H1 (cell line): ENCODE measurements at regions not wholly inside any gene's neighbourhood (a gene's known extent, or its start where the extent isn't known, plus 50 kb on each side); places are given as distances from the start of the nearest gene placed in this dataset.

Experiments used
- CTCF ChIA-PET: fragments of 300-600 bp; sonication (Branson Sonifier 250); formaldehyde crosslinking; loops from one replicate; lab custom pipeline; 2021; ENCODE audit not compliant: partially characterized antibody; lab: Charles Lee
- POLR2A ChIA-PET: fragments of 300-600 bp; sonication (Branson Sonifier 250); formaldehyde crosslinking; loops from one replicate; lab custom pipeline; 2021; ENCODE audit warnings: inconsistent platforms; ENCODE audit not compliant: partially characterized antibody; lab: Charles Lee
- DNase-seq, 2 experiments: peaks; one replicate each; pipeline versions ENCODE4 v3.0.0 to v3.0.0-alpha.2; 2010 to 2022; ENCODE audit warnings: low spot score in 2 of 2, low read depth in 1 of 2, mixed read lengths in 1 of 2
- FAIRE-seq: peaks from 2 replicates; lab custom pipeline; 2011; peaks lifted over from hg19 to GRCh38; lab: Jason Lieb, UNC
- H2AFZ ChIP-seq: 2 replicates; pipeline ENCODE4 v1.8.1; 2012; ENCODE audit warnings: low read length, inconsistent platforms
- H2AK5ac ChIP-seq: 2 replicates; pipeline ENCODE4 v1.6.1; 2013; ENCODE audit warnings: low read depth, low read length
- H2BK120ac ChIP-seq: replicated peaks from 2 replicates; pipeline ENCODE3; 2013; ENCODE audit warnings: low read depth, low read length, inconsistent platforms
- H2BK12ac ChIP-seq: 2 replicates; pipeline ENCODE4 v1.6.1; 2013; ENCODE audit warnings: low read depth, low read length
- H2BK15ac ChIP-seq: 2 replicates; pipeline ENCODE4 v1.6.1; 2013; ENCODE audit warnings: low read length
- H2BK20ac ChIP-seq: 2 replicates; pipeline ENCODE4 v1.6.1; 2013; ENCODE audit warnings: low read length
- H2BK5ac ChIP-seq: 2 replicates; pipeline ENCODE4 v1.6.1; 2013; ENCODE audit warnings: low read depth, low read length
- H3K14ac ChIP-seq: 2 replicates; pipeline ENCODE4 v1.6.1; 2013; ENCODE audit warnings: inconsistent platforms; ENCODE audit not compliant: insufficient read length
- H3K18ac ChIP-seq: 2 replicates; pipeline ENCODE4 v1.6.1; 2013; ENCODE audit warnings: low read length; ENCODE audit errors: extremely low read depth
- H3K23ac ChIP-seq: 2 replicates; pipeline ENCODE4 v1.6.1; 2013; ENCODE audit warnings: inconsistent platforms; ENCODE audit not compliant: insufficient read length
- H3K23me2 ChIP-seq: 2 replicates; pipeline ENCODE4 v1.6.1; 2013; ENCODE audit warnings: low read depth, low read length
- H3K27ac ChIP-seq: 2 replicates; pipeline ENCODE4 v1.6.1; 2011; ENCODE audit warnings: low read depth, low read length, inconsistent platforms
- H3K27me3 ChIP-seq, 4 experiments: replicated peaks in 1 of 4; 1 replicate in 1 of 4; 2 replicates in 3 of 4; pipeline versions ENCODE4 v1.6.1 to v1.8.1; 2011 to 2013; ENCODE audit warnings: low read length in 3 of 4, mild to moderate bottlenecking in 3 of 4, inconsistent platforms in 2 of 4, mixed read lengths in 2 of 4, moderate library complexity in 1 of 4; ENCODE audit not compliant: control insufficient read depth in 3 of 4, insufficient read depth in 3 of 4; ENCODE audit errors: extremely low read depth in 1 of 4
- H3K36me3 ChIP-seq, 4 experiments: 2 replicates each; pipeline versions ENCODE4 v1.6.1 to v1.8.1; 2011 to 2013; ENCODE audit warnings: mild to moderate bottlenecking in 4 of 4, low read length in 3 of 4, moderate library complexity in 2 of 4, control low read depth in 1 of 4, inconsistent platforms in 1 of 4; ENCODE audit not compliant: insufficient read depth in 4 of 4, control insufficient read depth in 2 of 4
- H3K4ac ChIP-seq: replicated peaks from 2 replicates; pipeline ENCODE3; 2013; ENCODE audit warnings: low read length, low read depth, mixed read lengths, inconsistent platforms; ENCODE audit not compliant: insufficient read length
- H3K4me1 ChIP-seq, 4 experiments: replicated peaks in 1 of 4; 1 replicate in 1 of 4; 2 replicates in 3 of 4; pipeline versions ENCODE4 v1.6.1 to v1.8.1; 2011 to 2013; ENCODE audit warnings: low read length in 3 of 4, inconsistent platforms in 2 of 4, mixed read lengths in 1 of 4; ENCODE audit not compliant: insufficient read depth in 4 of 4, control insufficient read depth in 3 of 4
- H3K4me2 ChIP-seq, 2 experiments: 2 replicates each; pipeline versions ENCODE4 v1.6.1 to v1.8.1; 2011 to 2013; ENCODE audit warnings: low read depth in 2 of 2, low read length in 2 of 2, control low read depth in 1 of 2, inconsistent platforms in 1 of 2, mild to moderate bottlenecking in 1 of 2; ENCODE audit not compliant: insufficient read depth in 1 of 2
- H3K4me3 ChIP-seq, 4 experiments: fragments of 200-600, 300-600 bp in 1 of 4; sonication (generic), shearing (Covaris generic), sonication (Bioruptor Twin) in 1 of 4; 2 replicates each; pipeline versions ENCODE4 v1.5.1 to v1.8.1; 2011 to 2016; ENCODE audit warnings: low read length in 4 of 4, low read depth in 3 of 4, control low read depth in 2 of 4, inconsistent platforms in 2 of 4, mild to moderate bottlenecking in 2 of 4, mixed read lengths in 1 of 4, moderate library complexity in 1 of 4; ENCODE audit not compliant: insufficient read depth in 2 of 4; ENCODE audit errors: extremely low read depth in 1 of 4
- H3K56ac ChIP-seq: replicated peaks from 2 replicates; pipeline ENCODE3; 2013; ENCODE audit warnings: low read depth, mild to moderate bottlenecking, mixed read lengths, low read length, inconsistent platforms; ENCODE audit not compliant: insufficient read length
- H3K79me1 ChIP-seq: 2 replicates; pipeline ENCODE4 v1.6.1; 2013; ENCODE audit warnings: low read depth, low read length, control low read depth
- H3K79me2 ChIP-seq, 2 experiments: 2 replicates each; pipeline versions ENCODE4 v1.6.1 to v1.8.1; 2012 to 2013; ENCODE audit warnings: low read length in 2 of 2, mild to moderate bottlenecking in 2 of 2, inconsistent platforms in 1 of 2; ENCODE audit not compliant: insufficient read depth in 2 of 2, control insufficient read depth in 1 of 2
- H3K9ac ChIP-seq, 4 experiments: replicated peaks in 1 of 4; 1 replicate in 1 of 4; 2 replicates in 3 of 4; pipeline versions ENCODE4 v1.6.1 to v1.8.1; 2011 to 2013; ENCODE audit warnings: low read depth in 3 of 4, low read length in 3 of 4, control low read depth in 2 of 4, mild to moderate bottlenecking in 2 of 4, moderate library complexity in 2 of 4, inconsistent platforms in 1 of 4; ENCODE audit errors: extremely low read depth in 1 of 4
- H3K9me3 ChIP-seq, 2 experiments: 2 replicates each; pipeline versions ENCODE4 v1.6.1 to v1.8.1; 2012 to 2013; ENCODE audit warnings: mild to moderate bottlenecking in 2 of 2, moderate library complexity in 2 of 2, control low read depth in 1 of 2, inconsistent platforms in 1 of 2, low read depth in 1 of 2, low read length in 1 of 2, mixed read lengths in 1 of 2; ENCODE audit not compliant: insufficient read depth in 2 of 2
- H4K20me1 ChIP-seq, 2 experiments: replicated peaks in 1 of 2; 2 replicates each; pipeline versions ENCODE3 to v1.8.1; 2011 to 2013; ENCODE audit warnings: inconsistent platforms in 2 of 2, low read length in 2 of 2, mild to moderate bottlenecking in 1 of 2; ENCODE audit not compliant: insufficient read depth in 2 of 2, control insufficient read depth in 1 of 2
- H4K5ac ChIP-seq: 2 replicates; pipeline ENCODE4 v1.6.1; 2013; ENCODE audit warnings: low read length, low read depth, mixed read lengths, inconsistent platforms; ENCODE audit not compliant: insufficient read length
- H4K8ac ChIP-seq: 2 replicates; pipeline ENCODE4 v1.8.0; 2013; ENCODE audit warnings: mild to moderate bottlenecking, moderate library complexity, low read length, inconsistent platforms; ENCODE audit not compliant: insufficient read depth; ENCODE audit errors: extremely low read depth
- H4K91ac ChIP-seq: replicated peaks from 2 replicates; pipeline ENCODE3; 2013; ENCODE audit warnings: low read length, mixed read lengths, inconsistent platforms; ENCODE audit not compliant: insufficient read length
- EGR1 ChIP-seq: IDR thresholded peaks from 2 replicates; pipeline ENCODE4 v1.6.1; 2011; ENCODE audit warnings: low read depth, low read length, borderline replicate concordance
- MAX ChIP-seq: IDR thresholded peaks from 2 replicates; pipeline ENCODE4 v1.6.1; 2012; ENCODE audit warnings: inconsistent platforms
- POU5F1 ChIP-seq: IDR thresholded peaks from 2 replicates; pipeline ENCODE4 v1.6.1; 2011; ENCODE audit warnings: low read depth, mild to moderate bottlenecking, low read length, moderate library complexity
- WGBS, 2 experiments: shearing (Covaris generic) in 1 of 2; methylation state at CpG; one replicate each; pipeline versions ENCODE4 v1.1.6 to v1.1.7; 2013 to 2015; ENCODE audit warnings: low lambda C conversion rate in 2 of 2, mixed read lengths in 2 of 2, inconsistent platforms in 1 of 2, low coverage in 1 of 2, missing lambda C conversion rate in 1 of 2; ENCODE audit not compliant: insufficient replicate concordance in 2 of 2, insufficient coverage in 1 of 2, insufficient read length in 1 of 2; ENCODE audit errors: extremely low coverage in 1 of 2, missing lambda C conversion rate in 1 of 2; 5-methylcytosine and 5-hydroxymethylcytosine counted together

- POLR2A ChIA-PET = no interaction called here
- Histone ChIP-seq H4K8ac (no peak overlapping the region), H4K91ac (no peak overlapping the region), H3K23me2 (no peaks in the 10 kb centered on the region), H4K20me1 (no peaks in the 10 kb centered on the region), H3K27ac (no peak overlapping the region), H2BK20ac (no peak overlapping the region), H2BK120ac (no peak overlapping the region), H3K4ac (no peak overlapping the region), H3K4me2 (no peak overlapping the region), H3K79me1 (no peaks in the 10 kb centered on the region), H3K9me3 (peaks cover 8 to 9% of the 10 kb centered on the region in 2 experiments; a peak in 2 of 4 replicates), H3K18ac (no peak overlapping the region), H3K14ac (no peak overlapping the region), H2BK15ac (no peak overlapping the region), H3K79me2 (no peaks in the 10 kb centered on the region), H3K23ac (no peak overlapping the region), H2AK5ac (no peak overlapping the region), H2AFZ (no peak overlapping the region), H3K56ac (no peak overlapping the region), H3K4me1 (no peaks in the 10 kb centered on the region), H3K4me3 (no peak overlapping the region), H3K27me3 (no peaks in the 10 kb centered on the region), H2BK5ac (no peak overlapping the region), H4K5ac (no peak overlapping the region), H3K9ac (no peak overlapping the region), H3K36me3 (no peaks in the 10 kb centered on the region), H2BK12ac (no peak overlapping the region)
- TF ChIP-seq EGR1 = no peak
- no peak for TF ChIP-seq MAX
- no peak for TF ChIP-seq POU5F1
- WGBS, 2 experiments = 92% methylated on average over 3 of the region's 3 CpGs; no CpG with 5 or more reads in 1 of the 2 experiments
- FAIRE-seq = no peak
- CTCF ChIA-PET = no interaction called here
- DNase-seq = no peak
Measured at GRCh38 chr4:119707336-119707735, 78.7 kb upstream of the PDE5A start.
